ENCODE measurements at regions not wholly inside any gene's neighbourhood (a gene's known extent, or its start where the extent isn't known, plus 50 kb on each side); places are given as distances from the start of the nearest gene placed in this dataset.

DNA sequence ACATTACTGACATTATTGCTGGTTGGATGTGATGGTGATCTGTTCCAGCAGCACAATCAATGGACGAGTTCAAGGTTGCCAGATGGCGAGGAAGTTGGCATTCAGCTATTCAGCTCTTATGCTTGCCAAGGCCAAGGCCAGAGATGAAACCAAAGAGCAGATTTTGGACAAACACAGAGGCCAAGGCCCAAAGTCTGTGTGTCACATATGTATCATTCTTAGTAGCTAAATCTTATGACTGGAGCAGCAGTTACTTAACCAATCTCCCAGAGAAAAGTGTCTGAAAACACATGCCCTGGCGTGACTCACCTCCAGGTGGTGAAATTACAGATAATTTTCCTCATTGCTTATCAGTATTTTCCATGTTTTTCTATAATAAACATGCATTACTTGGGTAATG, 189.0 kb upstream of the EGFLAM start:
- TF ChIP-seq, protein P1, sequence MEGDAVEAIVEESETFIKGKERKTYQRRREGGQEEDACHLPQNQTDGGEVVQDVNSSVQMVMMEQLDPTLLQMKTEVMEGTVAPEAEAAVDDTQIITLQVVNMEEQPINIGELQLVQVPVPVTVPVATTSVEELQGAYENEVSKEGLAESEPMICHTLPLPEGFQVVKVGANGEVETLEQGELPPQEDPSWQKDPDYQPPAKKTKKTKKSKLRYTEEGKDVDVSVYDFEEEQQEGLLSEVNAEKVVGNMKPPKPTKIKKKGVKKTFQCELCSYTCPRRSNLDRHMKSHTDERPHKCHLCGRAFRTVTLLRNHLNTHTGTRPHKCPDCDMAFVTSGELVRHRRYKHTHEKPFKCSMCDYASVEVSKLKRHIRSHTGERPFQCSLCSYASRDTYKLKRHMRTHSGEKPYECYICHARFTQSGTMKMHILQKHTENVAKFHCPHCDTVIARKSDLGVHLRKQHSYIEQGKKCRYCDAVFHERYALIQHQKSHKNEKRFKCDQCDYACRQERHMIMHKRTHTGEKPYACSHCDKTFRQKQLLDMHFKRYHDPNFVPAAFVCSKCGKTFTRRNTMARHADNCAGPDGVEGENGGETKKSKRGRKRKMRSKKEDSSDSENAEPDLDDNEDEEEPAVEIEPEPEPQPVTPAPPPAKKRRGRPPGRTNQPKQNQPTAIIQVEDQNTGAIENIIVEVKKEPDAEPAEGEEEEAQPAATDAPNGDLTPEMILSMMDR (IDR thresholded peaks at IDR 0.05), result no peak
- TF ChIP-seq EP300 (IDR thresholded peaks at IDR 0.05) (no peak), POLR2A (IDR thresholded peaks at IDR 0.05; ENCODE audit: low read depth) (no peak)
